SHP77 treated with DMSO at 0.1 percent for 48 hours (cell line): ENCODE measurements at regions not wholly inside any gene's neighbourhood (a gene's known extent, or its start where the extent isn't known, plus 50 kb on each side); places are given as distances from the start of the nearest gene placed in this dataset.

Experiments used
- DNase-seq: peaks from one replicate; lab custom pipeline; 2025; lab: John Stamatoyannopoulos, UW

DNA sequence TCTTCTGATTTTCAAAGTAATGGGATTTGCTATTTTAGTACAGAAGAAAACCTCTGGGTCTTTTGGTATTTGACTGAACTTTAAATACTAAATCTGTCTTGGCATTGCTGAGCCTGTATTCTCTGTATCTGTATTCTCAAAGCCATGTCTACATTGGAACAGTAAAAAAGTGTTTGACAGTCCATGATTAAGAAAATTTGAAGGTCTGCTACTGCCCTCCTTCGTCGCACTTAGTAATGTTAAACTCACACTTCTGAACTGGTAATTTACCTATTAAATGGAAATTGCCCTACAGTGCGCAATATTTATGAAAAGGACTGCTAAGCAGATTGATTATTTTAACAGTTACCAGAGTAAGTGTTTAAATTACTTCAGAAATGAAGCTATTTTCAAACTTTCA, 165.7 kb upstream of the SMC2 start:
- DNase-seq, result no peak

DNA sequence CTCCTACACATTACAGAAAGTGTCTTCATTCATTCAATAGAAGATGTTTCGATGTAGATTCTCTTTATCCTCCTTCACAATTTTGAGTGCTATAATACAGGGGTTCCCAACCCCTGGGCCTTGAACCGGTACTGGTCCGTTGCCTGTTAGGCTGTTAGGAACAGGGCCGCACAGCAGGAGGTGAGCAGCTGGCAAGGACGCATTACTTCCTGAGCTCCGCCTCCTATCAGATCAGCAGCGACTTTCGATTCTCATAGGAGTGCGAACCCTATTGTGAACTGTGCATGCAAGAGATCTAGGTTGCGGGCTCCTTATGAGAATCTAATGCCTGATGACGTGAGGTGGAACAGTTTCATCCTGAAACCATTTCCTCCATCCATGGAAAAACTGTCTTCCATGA, 153.0 kb upstream of the SMC2 start:
- DNase-seq, result no peak

DNA sequence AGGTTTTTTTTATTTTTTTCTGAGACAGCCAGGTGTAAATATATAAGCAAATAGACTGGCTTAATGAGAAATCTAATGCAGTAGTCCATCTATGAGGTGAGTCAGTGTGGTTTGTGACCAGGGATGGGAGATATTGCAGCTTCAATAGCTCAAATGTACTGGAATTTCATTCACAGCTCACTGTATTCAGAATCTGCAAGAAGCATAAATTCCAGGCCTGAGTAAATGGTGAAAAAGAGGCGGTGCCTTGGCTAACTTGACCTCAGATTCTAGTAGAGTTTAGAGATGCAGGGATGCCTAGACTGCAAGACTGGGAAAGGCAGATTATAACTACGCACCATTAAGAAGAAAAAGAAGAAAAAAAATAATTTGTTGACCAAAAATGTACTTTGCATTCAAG, 151.9 kb upstream of the SMC2 start:
- peak; percentile 64 for DNase-seq

DNA sequence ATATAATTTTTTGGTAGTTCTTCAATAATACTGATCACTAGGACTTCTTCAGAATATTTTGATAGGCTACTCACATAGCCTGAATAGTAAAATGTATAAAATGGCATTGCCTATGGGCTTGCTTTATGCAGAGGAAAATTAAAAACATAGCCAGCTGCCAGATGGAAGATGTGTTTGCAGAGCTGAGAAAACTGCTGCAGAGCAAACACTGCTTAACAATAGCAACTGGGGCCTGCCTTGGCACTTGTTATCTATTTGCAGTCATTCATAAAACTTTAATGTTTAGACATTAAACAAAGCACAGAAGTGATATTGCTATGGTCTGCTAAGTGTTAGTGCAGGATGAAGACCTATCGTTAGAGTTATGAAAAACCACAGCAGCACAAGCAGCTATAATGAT, 151.5 kb upstream of the SMC2 start:
- DNase-seq, result peak; percentile 92

DNA sequence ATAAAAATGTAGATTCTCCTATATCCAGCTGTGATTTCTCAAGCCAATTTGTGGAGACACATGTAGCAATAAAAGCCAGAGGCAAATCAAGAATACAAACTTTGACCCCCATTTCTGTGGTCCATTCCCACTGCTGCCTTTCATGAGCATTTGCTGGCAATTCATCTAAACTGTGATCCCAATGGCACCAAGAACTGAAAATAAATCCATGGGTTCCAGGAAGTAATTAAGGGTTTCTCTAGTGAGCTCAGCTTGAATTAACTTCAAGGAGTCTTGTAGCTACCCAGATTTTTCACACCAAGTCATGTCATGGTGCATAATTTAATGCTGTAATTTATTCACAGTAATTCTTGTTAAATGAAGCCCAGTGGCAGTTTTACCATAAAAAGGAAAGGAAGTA, 145.0 kb upstream of the SMC2 start:
- DNase-seq, result no peak

DNA sequence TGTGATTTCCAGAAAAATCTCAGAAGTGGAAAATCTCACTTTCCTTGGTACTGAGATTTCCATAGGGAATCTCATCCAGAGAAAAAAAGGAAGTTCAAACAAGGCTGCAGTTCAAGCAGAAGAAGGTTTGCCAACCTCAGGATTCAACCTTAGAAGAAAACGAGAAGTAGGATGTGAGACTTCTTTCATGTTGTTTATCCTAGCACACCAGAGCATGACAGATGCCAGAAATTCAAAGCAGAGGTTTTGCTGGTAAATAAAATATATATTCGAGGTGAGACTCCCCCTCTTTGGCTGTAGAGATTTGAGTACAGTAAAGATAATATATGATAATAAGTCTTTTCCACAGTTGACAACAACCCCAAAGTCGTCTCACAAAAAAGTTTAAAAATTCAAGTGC, 116.9 kb upstream of the SMC2 start:
- DNase-seq, result no peak

DNA sequence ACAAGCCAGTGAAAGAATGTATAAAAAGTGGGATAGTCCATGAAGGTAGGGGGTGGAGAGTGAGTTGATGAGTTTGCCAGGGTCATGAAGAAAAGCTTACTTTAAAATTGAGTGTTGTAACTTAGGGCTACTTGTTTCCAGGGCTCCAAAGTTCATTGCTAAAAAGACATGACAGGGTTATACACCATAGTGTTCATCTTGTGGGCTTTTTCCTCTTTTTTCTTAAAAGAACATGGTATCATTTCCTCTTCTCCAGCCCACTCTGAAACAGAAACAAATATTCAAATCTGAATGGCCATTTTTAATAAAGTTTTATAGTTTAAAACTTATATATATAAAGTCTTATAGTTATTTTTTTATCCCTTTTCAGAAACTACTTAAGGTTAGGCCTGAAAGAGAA, 115.7 kb upstream of the SMC2 start:
- no peak for DNase-seq

DNA sequence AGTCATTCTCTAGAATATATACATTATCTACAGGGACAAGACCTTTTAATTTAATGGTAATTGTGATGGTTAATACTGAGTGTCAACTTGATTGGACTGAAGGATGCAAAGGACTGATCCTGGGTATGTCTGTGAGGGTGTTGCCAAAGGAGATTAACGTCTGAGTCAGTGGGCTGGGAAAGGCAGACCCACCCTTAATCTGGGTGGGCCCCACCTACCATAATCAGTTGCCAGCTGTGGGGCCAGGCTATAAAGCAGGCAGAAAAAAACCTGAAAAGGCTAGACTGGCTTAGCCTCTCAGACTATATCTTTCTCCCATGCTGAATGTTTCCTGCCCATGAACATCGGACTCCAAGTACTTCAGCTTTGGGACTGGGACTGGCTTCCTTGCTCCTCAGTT, 112.2 kb upstream of the SMC2 start:
- no peak for DNase-seq

DNA sequence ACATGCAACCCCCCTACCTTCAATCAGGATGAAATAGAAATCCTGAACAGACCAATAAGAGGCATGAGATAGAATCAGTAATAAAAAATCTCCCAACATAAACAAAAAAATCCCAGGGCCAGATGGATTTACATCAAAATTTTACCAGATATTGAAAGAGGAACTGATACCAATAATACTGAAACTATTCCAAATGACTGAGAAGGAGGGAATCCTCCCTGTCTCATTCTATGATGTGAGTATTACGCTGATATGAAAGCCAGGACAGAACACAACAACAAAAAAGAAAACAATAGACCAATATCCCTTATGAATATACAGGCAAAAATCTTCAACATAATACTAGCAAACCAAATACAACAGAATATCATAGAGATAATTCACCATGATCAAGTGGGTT, 109.0 kb upstream of the SMC2 start:
- DNase-seq, result no peak

DNA sequence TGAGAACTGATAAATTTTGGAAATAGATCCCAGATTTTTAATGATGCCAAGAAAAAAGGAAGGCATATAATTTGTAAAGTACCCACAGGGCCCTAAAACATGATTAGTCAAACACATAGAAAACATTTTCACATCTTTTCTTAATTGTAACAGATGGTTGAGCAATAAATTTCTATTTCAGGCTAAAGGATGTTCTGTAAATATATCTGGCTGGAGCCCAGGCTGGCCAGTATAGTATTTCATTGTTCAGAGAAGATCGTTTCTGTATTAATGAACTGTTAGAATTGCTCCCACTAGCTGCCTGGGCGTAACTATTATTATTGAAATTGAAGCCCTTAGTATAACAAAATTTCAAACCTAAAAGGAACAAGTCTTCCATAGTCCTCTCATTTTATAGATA, 105.3 kb upstream of the SMC2 start:
- no peak for DNase-seq

DNA sequence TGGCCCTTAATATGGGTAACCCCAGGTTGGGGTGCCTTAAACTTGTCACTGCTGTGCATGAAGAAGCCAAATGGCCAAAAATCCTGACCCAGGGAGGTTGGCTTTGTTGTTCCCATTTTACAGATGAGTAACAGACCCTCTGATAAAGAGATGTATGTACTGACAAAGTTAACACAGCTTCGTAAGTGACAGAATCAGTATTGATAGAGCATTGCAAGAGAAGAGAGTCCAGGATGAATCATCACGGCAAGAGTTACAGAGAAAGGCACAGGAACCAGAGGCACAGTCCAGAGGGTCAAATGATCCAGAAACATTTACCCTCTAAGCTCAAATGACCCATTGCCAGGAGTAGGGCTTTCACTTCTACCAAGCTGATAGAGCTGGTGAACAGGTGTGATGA, 103.8 kb upstream of the SMC2 start:
- no peak for DNase-seq

DNA sequence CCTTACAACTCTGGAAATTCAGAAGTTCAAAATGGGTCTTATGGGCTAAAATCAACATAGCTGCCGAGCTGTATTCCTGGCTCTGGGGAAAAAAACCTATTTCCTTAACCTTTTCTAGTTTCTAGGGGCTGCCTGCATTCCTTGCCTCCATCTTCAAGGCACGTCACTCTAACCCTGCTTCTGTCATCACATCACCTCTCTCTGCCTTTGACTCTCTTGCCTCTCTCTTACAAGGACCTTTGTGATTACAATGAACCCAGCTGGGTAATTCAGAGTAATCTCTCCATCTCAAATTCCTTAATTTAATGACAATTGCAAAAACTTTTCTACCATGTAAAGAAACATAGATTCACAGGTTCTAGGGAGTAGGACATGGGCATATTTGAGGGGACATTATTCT, 103.1 kb upstream of the SMC2 start:
- DNase-seq, result no peak

DNA sequence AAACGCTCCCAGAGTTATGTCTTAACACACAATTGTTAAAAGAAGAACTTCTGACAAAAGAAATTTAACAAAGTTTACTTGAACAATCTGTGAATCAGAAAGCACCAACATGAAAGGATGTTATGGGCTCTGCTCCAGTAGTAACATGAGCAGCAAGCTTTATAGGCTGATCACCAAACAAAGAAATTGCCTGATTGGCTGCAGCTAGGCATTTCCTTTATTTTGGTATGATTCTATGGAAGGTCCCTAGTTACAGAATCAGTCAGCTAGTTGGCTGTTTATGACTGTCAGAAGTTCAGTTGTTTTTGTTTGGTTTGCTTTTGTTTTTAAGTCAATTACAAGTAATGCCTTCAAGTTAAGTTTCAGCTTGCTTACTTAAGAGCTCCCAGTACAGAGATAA, 102.4 kb upstream of the SMC2 start:
- DNase-seq, result no peak

DNA sequence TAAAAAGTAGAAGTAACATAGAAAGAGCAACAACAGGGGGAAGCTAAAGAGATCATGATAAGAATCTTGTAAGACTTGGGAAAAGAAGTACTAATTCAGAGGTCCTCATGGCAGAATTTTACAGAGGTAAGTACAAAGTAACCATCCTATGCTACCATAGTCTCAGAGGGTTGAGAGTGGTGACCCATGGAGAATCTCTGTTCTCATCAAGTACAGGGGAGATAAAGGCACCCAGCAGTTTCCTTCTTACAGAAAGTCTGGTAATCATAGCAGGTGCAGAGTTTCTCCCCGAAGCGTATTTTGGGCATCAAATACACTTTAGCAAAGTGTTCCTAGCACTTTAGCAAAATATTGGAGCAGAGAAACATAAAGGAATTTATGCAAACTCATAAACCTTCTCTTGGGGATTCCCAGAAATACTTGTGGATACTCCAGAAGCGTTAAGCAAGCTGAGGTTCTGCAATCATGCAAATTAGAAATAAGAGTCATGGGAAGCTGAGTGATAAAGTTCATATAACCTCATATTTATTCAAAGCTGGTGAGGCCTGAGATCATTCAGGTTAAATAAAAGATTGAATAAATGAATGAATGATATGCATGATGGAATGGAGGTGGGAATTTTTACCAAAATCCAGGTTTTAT, 101.0 kb upstream of the SMC2 start:
- DNase-seq, result no peak

DNA sequence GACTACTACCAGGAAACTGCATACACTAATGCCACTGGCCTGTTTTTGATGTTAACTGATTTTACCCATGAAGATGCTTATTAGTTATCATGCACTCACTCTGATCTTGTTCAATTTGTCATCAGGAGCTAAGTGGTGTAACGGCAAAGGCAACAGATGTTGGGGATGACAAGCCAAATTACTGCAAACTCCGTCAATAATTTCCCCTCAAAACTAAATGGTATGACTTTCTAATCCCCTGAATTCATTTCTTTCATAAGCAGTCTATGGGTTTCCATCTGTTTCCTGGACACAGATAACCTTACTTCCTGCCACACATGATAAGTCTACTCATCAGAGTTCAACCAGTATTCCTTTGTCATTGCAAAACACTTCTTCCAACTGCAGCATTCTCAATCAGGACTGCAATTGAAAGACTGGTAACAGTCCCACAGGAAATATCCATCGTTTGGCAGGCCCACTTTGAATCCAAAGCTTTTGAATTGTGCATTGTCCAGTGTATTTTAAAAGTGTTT, 96.2 kb upstream of the SMC2 start:
- DNase-seq, result no peak

DNA sequence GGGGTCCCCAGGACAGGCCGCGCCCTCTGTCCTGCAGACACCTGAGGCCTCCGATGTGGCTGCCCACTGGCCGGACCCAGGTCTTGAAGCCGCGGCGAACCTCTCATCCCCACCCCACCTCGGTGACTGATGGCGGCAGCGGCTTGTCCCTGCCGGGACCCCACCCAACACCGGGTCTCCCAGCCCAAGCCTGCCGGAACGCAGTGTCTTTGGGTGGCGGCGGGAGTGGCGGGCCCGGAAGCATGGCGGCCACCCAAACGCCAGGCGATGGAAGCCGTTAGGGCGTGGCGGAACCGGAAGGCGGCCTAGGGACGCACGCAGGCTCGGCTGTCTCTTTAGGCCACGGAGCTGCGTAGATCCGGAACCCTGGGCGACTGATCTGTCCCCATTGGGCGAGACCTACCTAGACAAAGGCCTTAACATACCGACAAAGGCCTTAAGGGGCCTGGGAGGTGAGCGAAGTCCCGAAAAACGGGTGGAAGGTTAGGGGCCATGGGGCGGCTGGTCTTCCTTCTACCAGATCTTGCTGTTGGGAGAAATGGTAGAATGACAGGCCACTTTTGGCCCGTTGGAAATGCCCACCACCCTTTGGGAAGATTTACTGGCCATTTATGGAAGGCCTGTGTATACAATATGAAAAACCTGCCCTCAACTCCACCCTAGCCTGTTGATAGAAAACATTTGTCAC, 94.6 kb upstream of the SMC2 start:
- DNase-seq, result no peak

DNA sequence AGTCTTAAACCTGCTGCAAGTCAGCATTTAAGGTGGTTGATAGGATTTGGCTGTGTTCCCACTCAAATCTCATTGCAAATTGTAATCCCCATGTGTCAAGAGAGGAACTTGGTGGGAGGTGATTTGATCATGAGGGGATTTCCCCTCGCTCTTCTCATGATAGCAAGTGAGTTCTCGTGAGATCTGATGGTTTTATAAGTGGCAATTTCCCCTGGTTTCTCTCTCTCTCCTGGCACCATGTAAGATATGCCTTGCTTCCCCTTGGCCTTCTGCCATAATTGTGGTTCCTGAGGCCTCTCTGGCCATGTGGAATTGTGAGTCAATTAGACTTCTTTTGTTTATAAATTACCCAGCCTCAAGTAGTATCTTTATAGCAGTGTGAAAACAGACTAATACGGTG, 84.3 kb upstream of the SMC2 start:
- DNase-seq, result no peak

DNA sequence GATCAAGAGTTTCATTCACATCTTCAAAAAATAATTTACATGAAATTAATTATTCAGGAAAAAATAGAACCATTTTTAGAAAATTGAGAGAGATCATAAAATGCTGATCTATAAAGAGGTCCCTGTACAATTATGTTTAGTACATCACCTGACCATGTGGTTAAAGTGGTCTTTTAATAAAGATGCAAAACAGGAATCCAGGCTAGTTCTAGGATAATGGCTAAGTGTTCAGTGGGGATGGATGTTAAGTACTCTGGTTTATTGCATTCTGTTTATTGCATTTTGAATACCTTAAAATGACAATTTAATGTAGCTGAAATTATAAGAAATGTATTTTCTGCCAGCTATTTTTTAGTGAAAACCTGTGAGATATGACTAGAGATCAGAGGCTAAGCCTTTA, 72.0 kb upstream of the SMC2 start:
- no peak for DNase-seq

DNA sequence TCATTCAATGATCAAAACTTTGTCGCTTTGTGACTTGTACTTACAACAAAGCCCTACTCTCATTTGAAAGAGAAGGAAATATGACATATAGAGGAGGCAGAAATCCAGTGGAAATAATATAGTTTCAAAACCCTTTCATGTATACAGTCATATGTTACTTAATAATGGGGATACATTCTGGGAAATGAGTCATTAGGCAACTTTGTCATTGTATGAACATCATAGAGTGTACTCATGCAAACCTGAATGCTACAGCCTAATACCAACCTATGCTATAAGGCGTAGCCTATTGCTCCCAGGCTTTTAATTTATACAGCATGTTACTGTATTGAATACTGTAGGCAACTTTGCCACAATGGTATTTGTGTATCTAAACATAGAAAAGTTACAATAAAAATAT, 69.0 kb upstream of the SMC2 start:
- DNase-seq, result no peak

DNA sequence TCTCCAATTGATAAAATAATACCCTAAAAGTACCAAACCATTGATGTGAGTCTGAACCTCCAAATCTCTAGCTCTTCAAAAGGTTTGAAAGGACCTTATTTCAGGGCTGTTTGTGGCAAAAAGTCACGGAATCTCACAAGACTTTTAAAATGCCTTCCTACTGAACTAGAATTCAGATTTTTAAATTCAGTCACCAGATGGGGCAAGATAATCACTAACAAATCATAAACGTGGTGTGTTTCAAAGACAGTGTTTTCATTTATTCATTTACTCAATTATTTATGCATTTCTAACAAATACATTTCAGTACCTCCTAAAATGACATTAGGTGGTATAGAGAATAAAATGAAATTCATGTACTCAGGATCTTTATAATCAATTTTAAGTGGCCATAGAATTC, 68.2 kb upstream of the SMC2 start:
- DNase-seq, result no peak

DNA sequence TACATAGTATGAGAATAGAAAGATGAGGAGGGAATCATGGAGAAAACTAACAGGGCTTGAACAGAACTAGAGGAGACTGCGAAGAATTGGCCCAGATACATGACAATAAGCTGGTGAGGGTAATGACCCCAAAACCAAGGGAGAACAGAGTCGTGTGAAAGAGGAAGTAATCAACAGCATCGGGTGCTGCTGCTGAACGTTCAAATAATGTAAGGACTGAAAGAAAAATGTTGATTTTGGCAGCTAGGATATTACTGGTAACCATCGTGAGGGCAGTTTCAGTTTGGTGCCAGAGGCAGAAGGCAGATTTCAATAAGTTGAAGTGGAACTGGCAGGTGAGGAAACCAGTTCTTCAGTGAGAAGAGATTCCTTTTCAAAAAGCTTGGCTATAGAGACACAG, 66.8 kb upstream of the SMC2 start:
- no peak for DNase-seq

DNA sequence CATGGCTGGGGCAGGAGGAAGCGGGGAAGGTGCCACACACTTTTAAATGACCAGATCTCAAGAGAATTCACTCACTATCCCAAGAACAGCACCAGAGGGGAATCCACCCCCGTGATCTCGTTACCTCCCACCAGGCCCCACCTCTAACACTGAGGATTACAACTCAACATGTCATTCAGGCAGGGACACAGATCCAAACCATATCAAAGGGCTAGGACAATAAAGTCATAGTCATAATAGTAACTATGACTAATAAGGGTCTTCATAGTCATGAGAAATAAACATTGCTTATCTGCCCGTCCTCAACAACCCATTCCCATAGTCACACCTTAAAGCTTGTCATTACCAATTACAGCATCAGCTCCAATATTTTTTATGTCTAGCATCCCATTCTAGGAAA, 65.3 kb upstream of the SMC2 start:
- DNase-seq, result no peak
